MG63 (cell line): ENCODE measurements at regions not wholly inside any gene's neighbourhood (a gene's known extent, or its start where the extent isn't known, plus 50 kb on each side); places are given as distances from the start of the nearest gene placed in this dataset.

Experiments used
- DNase-seq: peaks from one replicate; pipeline ENCODE4 v3.0.0-alpha.2; 2020
- H3K27me3 ChIP-seq: fragments of 250-450 bp; sonication (Bioruptor Pico); 2 replicates; pipeline ENCODE4 v1.5.1; 2020; ENCODE audit warnings: mild to moderate bottlenecking, moderate library complexity
- H3K36me3 ChIP-seq: fragments of 250-450 bp; sonication (Bioruptor Pico); 2 replicates; pipeline ENCODE4 v1.5.1; 2020; ENCODE audit warnings: mild to moderate bottlenecking, moderate library complexity
- H3K4me3 ChIP-seq: fragments of 250-450 bp; sonication (Bioruptor Pico); 2 replicates; pipeline ENCODE4 v1.5.1; 2020; ENCODE audit warnings: mild to moderate bottlenecking, moderate library complexity
- H3K9me3 ChIP-seq: fragments of 250-450 bp; sonication (Bioruptor Pico); 2 replicates; pipeline ENCODE4 v1.5.1; 2020; ENCODE audit warnings: mild to moderate bottlenecking, moderate library complexity

DNA sequence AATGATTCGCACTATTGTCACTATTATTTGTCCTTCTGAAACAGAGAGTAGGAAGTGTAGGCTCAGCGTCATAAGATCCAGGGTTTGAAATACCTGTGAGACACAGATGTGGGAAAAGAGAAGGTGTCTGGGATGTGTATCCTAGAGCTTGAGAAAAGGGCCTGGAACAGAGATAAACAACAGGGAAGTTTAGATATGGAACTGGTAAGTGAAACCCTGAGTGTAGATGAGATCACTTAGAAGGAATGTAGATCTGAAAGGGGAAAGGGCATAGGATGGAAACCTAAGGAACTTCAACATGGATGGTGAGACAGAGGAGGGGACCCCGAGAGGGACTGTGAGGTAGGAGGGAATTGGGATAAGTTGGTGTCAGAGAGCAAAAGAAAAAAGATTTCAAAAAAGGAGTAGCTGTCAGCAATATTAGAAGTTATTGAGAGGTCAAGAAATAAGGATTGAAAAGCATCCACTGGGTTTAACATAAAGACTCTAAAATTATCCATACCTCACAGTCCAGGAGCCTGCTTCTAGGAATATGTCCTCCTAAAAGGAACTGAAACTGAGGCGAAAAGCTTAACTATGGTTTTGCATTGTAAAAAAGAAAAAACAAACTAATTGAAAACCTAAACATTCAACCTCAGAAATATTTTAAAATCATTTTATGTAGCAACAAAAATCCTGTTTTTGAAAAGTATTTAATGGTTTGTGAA lies 119.2 kb upstream of the NPVF start:
- H3K9me3 ChIP-seq: no peaks in the 10 kb centered on the region
- no peak for DNase-seq
- no peak overlapping the region for H3K4me3 ChIP-seq
- no peaks in the 10 kb centered on the region for H3K36me3 ChIP-seq
- peaks cover 3% of the 10 kb centered on the region; the same call in 1 of the 2 replicates for H3K27me3 ChIP-seq

DNA sequence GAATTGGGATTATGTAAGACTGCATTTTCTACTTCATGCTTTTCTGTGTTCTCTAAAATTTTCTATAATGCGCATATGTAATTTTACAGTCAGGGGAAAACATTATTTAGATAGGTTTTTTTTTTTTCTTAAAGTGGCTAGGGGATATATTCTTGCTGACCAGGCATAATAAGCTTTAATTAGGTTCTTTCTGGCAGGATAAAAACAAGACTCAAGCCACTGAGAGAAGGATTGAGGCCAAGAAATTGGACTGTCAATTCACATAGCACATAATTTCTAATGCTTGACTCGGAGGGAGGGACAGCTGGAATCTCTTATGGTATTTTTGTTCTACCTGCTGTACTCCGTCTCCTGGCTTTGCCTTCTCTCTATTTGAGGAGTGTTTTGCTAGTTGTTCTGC lies 119.8 kb upstream of the NPVF start:
- peaks cover 3% of the 10 kb centered on the region; the same call in 1 of the 2 replicates for H3K27me3 ChIP-seq
- no peak overlapping the region for H3K4me3 ChIP-seq
- no peak for DNase-seq
- no peaks in the 10 kb centered on the region for H3K9me3 ChIP-seq
- H3K36me3 ChIP-seq: no peaks in the 10 kb centered on the region

DNA sequence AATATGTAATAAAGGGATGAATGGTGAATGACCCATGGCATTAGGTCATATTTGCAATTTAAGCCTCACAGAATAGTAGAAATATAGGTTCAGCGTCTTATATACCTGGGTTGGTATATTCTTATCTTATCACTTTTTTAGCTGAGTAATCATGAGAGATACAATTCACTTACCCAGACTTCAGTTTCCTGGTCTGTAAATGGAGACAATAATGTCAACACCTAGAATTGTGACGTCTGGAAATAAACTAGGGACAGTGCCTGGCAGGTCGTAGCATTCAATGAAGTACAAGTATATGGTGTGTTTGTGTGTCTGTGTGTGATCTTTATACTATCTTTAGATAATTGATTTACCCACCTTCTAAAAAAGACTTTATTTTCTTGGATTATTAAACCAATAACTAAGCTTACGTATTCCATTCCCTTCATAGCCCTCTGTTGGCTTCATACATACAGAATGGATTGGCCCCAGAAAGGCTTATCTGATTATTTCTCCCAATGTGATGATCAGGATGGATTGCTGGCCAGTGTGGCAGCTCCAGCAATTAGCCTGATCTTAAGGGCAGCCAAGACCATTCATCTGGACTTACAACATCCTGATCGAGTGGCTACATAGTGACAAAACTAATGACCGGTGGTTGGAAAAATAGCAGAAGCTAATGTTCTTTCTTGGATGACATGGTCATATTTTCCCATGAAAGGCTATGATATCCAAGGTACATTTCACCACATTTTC lies 121.2 kb upstream of the NPVF start:
- H3K4me3 ChIP-seq: no peak overlapping the region
- DNase-seq: no peak
- no peaks in the 10 kb centered on the region for H3K36me3 ChIP-seq
- peaks cover 3% of the 10 kb centered on the region; the same call in 1 of the 2 replicates for H3K27me3 ChIP-seq
- no peaks in the 10 kb centered on the region for H3K9me3 ChIP-seq

DNA sequence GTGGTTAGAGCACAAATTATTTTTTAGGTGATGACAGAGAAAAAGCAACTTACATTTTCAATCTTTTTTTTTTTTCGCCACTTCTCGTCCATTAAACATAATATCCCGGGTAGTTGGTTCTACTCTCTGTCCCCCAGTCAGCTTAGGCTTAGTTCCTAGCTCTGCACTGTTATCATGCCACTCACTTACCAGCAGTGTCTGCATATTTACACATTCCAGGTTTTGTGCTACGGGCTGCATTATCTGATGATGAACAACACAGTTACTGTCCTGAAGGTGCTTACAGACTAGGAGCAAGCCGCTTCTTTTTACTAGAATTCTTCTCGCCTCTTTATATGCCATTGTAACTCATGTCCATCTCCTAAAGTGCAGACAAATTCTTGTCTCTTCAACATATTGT lies 121.8 kb upstream of the NPVF start:
- Histone ChIP-seq H3K27me3 (peaks cover 3% of the 10 kb centered on the region; the same call in 1 of the 2 replicates), H3K4me3 (no peak overlapping the region), H3K36me3 (no peaks in the 10 kb centered on the region), H3K9me3 (no peaks in the 10 kb centered on the region)
- DNase-seq: no peak

DNA sequence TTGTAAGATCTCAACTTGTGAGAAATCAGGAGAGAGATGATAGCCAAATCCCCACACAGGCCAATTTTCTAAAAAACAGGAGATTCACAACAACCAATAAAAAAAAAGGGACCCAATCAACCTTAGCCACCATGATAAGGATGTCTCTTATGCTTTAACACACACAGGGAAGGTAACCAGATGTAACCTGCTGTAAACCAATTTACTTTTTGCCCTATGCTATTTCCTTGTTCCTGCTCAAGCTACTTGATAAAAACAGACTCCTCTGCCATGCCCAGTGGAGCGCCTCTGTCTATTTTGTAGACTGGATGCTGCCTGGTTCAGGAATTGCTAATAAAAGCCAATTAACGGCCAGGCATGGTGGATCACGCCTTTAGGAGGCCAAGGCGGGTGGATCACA lies 123.5 kb upstream of the NPVF start:
- Histone ChIP-seq H3K36me3 (no peaks in the 10 kb centered on the region), H3K27me3 (peaks cover 3% of the 10 kb centered on the region; the same call in 1 of the 2 replicates), H3K4me3 (no peak overlapping the region), H3K9me3 (no peaks in the 10 kb centered on the region)
- DNase-seq: no peak

DNA sequence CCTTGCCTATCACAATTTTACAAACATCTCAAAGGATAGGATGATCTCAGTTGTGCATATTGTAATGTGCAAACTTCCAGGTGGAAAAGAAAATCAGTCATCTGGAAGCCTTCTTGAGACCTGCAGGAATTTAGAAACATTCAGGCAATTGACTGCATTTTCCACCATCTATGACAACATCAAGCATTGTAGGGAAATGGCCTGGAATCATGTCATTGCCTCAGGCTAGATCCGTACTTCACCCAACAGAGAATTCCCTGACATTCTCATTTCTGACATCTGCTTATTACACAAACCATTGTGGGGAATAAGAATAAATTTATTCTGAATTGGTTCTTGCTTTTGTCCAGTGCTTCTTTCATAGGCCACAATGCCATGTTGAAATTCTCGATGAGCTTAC lies 124.9 kb upstream of the NPVF start:
- Histone ChIP-seq H3K36me3 (no peaks in the 10 kb centered on the region), H3K9me3 (no peaks in the 10 kb centered on the region), H3K4me3 (no peak overlapping the region), H3K27me3 (peaks cover 3% of the 10 kb centered on the region; the same call in 1 of the 2 replicates)
- no peak for DNase-seq

DNA sequence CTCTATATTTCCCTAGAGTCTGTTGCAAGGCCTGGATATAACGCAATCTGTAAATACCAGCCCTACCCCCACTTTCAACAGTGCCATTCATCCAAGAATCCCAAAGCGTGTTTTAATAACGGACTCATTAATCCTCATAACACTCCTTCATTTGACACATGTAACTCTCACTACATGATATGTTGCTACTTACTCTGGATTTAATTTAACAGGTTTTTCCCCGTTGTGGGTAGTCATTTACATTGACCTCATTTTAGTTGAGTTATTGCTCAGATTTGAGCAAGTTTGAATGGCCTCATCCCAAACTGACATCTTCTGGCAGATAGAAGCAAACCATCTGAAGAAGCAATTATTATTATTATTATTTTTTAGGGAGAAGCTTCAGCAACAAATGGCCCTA lies 125.4 kb upstream of the NPVF start:
- no peak for DNase-seq
- no peak overlapping the region for H3K4me3 ChIP-seq
- H3K36me3 ChIP-seq: no peaks in the 10 kb centered on the region

DNA sequence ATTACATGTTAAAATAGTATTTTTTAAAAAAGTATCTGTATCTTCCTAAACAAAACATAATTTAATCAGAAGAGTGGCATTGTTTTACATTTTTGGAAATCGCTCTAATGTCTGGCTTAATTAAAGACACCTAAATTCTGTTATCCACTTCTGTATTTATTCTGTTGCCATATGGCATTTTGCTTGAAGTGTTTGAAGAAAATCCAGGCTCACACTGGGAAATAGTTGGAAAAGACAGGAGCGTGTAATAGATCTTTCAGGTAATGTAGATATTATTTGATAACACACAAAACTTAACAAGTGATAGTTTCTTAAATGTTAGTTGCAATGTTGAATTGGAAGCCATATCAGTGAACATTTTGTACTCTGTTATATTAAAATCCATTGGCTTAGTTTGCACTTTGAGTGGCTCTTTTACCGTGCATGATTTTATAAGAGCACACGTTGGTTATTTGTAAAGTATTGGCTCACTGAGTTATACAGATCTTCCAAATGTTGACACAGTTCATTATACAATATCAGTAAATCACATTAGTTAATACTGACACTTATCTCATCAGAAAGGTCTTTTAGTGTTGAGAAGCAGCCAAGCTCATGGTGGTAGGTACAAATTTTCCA lies 128.4 kb upstream of the NPVF start:
- no peaks in the 10 kb centered on the region for H3K9me3 ChIP-seq
- H3K36me3 ChIP-seq: no peaks in the 10 kb centered on the region
- no peaks in the 10 kb centered on the region for H3K27me3 ChIP-seq
- DNase-seq: no peak
- no peak overlapping the region for H3K4me3 ChIP-seq

More for the DNA sequence above, 125.4 kb upstream of the NPVF start:
- Histone ChIP-seq H3K27me3 (peaks cover 3% of the 10 kb centered on the region; the same call in 1 of the 2 replicates), H3K9me3 (no peaks in the 10 kb centered on the region)

DNA sequence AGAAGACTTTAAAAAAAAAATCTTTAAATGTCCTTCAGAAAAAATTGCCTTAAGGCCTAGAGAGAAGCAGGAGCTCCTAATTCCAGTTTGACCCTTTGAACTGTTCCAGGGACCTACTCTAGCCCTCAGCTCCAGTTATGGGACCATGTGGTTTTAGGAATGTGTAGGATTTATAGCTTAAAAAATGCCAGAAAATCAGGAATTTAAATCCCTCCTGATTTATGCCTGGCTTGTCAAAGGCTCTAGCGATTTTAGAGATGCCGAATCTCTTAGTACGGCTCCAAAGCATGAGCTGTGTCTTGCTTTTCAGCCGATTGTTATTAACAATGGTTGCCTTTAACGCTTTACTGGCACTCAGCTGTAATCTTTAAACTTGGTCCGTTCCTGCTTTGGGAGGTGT lies 130.6 kb upstream of the NPVF start:
- no peaks in the 10 kb centered on the region for H3K9me3 ChIP-seq
- DNase-seq: no peak
- no peaks in the 10 kb centered on the region for H3K27me3 ChIP-seq
- no peaks in the 10 kb centered on the region for H3K36me3 ChIP-seq
- no peak overlapping the region for H3K4me3 ChIP-seq

DNA sequence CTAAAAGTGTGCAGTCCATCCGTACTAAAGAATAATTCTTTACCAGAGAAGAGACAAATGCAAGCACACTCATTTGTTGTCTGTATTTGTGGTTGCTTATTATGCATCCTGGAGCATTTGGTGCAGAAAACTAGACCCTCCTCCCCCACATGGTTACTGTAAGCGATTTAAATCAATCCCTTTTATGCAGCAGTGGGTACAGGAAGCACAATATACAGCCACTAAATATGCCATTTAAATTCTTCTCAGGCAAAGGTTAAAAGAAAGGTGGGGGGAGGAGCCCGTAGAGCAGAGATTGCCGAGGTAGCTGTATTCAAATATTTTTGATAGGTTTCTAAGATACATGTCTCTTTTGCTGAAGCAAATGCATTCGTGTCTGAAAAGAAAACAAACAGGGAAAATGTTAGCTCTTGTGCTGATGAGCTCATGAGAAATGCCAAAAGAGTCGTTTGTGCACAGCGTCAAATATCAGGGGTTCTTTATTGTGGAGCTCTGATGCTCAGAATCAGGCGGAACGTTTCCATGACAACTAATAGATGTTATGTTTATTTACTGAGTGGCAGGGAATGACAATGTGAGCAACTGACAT lies 131.3 kb upstream of the NPVF start:
- no peak for DNase-seq
- no peaks in the 10 kb centered on the region for H3K27me3 ChIP-seq
- H3K36me3 ChIP-seq: no peaks in the 10 kb centered on the region
- no peak overlapping the region for H3K4me3 ChIP-seq
- H3K9me3 ChIP-seq: no peaks in the 10 kb centered on the region

DNA sequence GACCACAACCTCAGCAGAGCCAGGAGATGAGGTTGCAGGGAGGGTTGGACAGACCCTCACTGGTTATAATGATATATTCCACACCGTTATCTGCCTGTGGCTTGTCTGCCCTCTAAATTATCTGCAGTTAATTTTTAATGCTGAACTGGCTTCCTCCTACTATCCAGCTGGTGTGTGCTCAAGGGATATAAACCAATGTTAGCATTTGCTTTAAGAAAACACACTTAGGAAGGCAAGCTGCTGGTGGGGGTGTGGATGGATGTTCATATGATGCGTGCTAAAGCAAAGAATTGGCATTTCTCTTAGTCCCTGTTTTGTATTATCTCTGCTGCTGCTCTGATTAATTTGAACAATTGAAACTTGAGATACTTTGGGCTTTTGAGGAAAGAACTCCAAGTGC lies 132.2 kb upstream of the NPVF start:
- H3K4me3 ChIP-seq: no peak overlapping the region
- DNase-seq: no peak
- H3K36me3 ChIP-seq: no peaks in the 10 kb centered on the region
- H3K9me3 ChIP-seq: no peaks in the 10 kb centered on the region
- H3K27me3 ChIP-seq: no peaks in the 10 kb centered on the region

DNA sequence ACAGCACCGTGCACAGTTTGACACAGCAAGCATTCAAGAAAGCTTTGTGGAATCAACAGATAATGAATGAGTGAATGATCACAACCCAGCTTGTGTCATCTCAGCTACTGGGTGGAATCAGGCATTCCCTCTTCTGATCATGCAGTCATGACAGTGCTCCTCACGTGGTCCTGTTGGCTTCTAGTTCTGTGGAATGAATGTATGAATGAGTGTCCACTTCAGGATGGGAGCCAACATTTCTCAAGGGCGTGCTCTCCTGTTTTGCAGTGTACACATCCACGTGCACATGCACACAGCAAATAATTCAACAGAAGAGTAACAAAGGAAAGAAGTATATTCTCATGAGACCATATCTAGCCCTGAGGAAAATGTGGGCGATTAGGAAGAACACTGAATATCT lies 133.1 kb upstream of the NPVF start:
- Histone ChIP-seq H3K9me3 (no peaks in the 10 kb centered on the region), H3K36me3 (no peaks in the 10 kb centered on the region), H3K4me3 (no peak overlapping the region), H3K27me3 (no peaks in the 10 kb centered on the region)
- no peak for DNase-seq

DNA sequence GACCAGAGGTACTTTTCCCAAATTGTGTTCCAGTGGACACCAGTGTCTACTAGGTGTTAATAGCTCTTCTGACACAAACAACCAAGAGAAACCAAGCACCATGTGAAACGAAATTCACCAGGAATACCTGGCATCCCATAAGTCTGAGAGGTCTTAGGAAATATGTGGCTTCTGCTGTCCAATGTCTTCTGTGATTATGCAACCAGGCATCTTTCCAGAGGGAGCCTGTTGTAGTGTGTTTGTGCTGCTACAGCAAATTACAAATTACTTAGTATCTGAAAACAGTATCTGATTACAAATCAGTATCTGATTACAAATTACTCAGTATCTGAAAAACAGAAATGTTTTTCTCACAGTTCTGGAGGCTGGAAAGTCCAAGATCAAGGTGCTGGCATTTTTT lies 133.6 kb upstream of the NPVF start:
- DNase-seq: no peak
- Histone ChIP-seq H3K4me3 (no peak overlapping the region), H3K36me3 (no peaks in the 10 kb centered on the region), H3K9me3 (no peaks in the 10 kb centered on the region), H3K27me3 (peaks cover under 1% of the 10 kb centered on the region; the same call in 1 of the 2 replicates)

DNA sequence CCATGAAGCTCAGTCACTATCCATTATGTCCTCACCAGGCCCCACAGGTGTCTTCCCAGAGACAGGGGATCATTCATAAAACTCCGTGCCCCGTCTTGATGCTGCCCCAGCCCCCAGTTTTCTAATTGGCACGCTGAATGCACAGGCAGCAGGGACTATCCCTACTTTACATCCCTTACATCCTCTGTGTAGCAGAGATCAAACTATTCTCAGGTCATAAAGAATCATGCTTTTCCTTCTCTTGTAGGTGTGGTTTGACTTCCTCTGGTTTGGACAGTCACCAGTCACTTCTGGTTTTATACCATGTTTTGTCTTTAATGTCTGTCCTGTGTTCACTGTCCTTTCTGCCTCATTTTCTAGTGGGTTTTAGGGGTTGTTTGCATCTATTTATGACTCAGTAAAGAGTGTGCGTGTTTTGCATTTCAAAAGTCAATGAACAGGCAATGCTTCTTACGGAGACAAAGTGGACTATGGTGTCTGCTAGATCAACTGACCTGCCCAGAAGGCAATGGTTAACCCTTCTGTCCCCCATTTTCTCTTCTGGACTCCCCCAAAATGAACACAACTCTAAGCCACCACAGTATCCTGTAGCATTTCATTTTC lies 140.4 kb upstream of the NPVF start:
- no peaks in the 10 kb centered on the region; the same call in 1 of the 2 replicates for H3K9me3 ChIP-seq
- DNase-seq: no peak

DNA sequence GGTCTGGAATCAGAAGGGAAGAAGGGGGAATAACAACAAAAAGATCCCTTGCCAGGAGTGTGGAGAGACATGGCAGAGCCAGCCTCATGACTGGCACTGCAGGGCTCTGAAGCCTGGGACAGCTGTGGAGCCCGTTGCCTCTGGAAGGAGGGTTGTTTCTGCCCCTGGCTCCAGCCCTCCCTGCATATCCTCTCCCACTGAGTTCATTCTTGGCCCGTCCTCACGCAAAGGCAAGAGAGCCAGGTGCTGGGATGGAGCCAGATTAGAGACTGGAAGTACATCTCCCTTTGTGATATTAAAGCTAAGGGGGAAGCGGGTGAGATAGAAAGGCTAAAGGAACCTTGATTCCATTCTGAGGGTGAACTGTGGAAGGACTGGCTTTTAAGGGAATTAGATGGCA lies 141.5 kb upstream of the NPVF start:
- peak; percentile 27 for DNase-seq
- Histone ChIP-seq H3K36me3 (no peaks in the 10 kb centered on the region), H3K9me3 (no peaks in the 10 kb centered on the region; the same call in 1 of the 2 replicates), H3K27me3 (peaks cover 7% of the 10 kb centered on the region), H3K4me3 (no peak overlapping the region)

More for the DNA sequence above, 140.4 kb upstream of the NPVF start:
- Histone ChIP-seq H3K36me3 (no peaks in the 10 kb centered on the region), H3K4me3 (no peak overlapping the region), H3K27me3 (peaks cover 7% of the 10 kb centered on the region)

DNA sequence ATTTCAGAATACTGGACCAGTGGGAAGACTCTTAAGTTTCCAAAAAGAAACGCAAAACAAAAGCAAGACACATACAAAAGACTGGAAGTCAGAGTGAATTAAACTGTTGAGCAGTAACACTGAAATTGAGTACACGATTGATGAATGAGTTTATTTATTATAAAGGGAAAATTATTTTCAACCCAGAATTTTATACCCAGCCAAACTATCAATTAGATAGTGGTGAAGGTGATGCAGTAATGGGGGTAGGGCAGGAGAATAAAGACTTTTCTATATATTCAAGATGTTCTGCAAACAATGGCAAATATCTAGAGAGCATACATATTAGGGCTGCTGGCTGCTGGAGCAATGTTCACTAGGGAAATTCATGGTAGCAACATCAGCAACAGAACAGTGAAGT lies 143.7 kb upstream of the NPVF start:
- no peaks in the 10 kb centered on the region; the same call in 1 of the 2 replicates for H3K9me3 ChIP-seq
- H3K4me3 ChIP-seq: no peak overlapping the region
- no peak for DNase-seq
- no peaks in the 10 kb centered on the region for H3K36me3 ChIP-seq
- H3K27me3 ChIP-seq: peaks cover 6% of the 10 kb centered on the region
